ENCODE measurements at regions not wholly inside any gene's neighbourhood (a gene's known extent, or its start where the extent isn't known, plus 50 kb on each side); places are given as distances from the start of the nearest gene placed in this dataset.
"Not testable (repeated sequence)": the region's sequence is repeated elsewhere in the genome, so short reads cannot be mapped to it uniquely, and the experiment has no call there.

DNA sequence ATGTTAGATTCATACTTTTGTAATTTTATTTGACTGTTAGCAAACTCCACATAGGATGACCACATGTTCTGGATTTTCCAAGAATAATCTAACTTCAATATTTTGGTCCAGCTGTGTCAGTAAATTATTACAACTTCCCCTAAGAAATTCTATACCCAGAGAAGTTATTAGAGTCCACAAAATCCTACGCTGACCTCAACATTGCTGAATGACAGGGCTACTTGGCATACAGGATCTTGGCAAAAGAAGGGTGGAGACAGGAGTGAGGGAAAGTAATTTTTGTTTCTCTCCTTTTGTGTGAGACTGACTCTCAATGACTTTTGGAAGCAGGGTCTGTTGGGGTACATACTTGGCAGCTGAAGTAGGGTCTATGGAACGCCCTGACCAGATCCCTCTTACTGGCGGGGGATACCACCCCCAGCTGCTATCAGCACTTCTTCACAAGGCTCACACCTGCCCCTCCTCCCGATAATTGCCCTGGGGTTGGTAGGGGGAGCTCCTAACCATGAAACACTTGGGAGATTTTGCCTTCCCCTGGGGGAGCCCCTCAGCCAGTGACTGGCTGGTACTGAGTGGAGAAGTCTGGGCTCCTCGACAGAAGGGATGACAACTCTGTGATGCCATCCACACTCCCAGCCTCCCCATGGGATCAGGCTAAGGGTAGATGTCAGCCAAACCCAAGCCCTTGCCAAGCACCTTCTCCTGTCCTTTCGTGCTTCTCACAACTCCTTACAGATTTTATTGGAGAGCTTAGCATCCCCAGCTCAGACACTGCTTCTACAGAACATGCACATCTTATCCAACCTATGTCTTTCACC, 110.6 kb upstream of the FHL2 start:
- Mint-ChIP-seq H3K36me3 (no peaks in the 10 kb centered on the region), H3K27me3 (ENCODE audit: low read depth) (peaks cover 3% of the 10 kb centered on the region; the same call in 1 of the 2 replicates), H3K4me3 (no peak overlapping the region), H3K9me3 (peaks cover 8% of the 10 kb centered on the region; the same call in 1 of the 2 replicates), H3K4me1 (no peaks in the 10 kb centered on the region), H3K27ac (no peak overlapping the region)
- DNase-seq (ENCODE audit: low spot score), result no peak
- ChIA-PET CTCF (interaction anchor here (0.6 to 0.7 kb wide), 2 partner anchors 47 to 61 kb away, joined by 3 read pairs; no protein-coding TSS in a partner anchor), POLR2A (no interaction called here)
- ATAC-seq, result no peak; the same call in 1 of the 2 replicates
- TF ChIP-seq ZNF396 (CRISPR knock-in tag; IDR thresholded peaks at IDR 0.05; ENCODE audit: borderline replicate concordance) (no peak), PRDM15 (CRISPR knock-in tag; IDR thresholded peaks at IDR 0.05) (no peak), FOXP4 (CRISPR knock-in tag; IDR thresholded peaks at IDR 0.05) (no peak), CREB1 (CRISPR knock-in tag; IDR thresholded peaks at IDR 0.05) (no peak), NFE2L1 (CRISPR knock-in tag; IDR thresholded peaks at IDR 0.05) (no peak), HMGA2 (CRISPR knock-in tag; IDR thresholded peaks at IDR 0.05) (no peak), ATF1 (CRISPR knock-in tag; IDR thresholded peaks at IDR 0.05) (no peak)
- TF ChIP-seq, protein P1, sequence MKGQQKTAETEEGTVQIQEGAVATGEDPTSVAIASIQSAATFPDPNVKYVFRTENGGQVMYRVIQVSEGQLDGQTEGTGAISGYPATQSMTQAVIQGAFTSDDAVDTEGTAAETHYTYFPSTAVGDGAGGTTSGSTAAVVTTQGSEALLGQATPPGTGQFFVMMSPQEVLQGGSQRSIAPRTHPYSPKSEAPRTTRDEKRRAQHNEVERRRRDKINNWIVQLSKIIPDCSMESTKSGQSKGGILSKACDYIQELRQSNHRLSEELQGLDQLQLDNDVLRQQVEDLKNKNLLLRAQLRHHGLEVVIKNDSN (CRISPR knock-in tag; IDR thresholded peaks at IDR 0.05), result no peak
- TF ChIP-seq, protein P2, sequence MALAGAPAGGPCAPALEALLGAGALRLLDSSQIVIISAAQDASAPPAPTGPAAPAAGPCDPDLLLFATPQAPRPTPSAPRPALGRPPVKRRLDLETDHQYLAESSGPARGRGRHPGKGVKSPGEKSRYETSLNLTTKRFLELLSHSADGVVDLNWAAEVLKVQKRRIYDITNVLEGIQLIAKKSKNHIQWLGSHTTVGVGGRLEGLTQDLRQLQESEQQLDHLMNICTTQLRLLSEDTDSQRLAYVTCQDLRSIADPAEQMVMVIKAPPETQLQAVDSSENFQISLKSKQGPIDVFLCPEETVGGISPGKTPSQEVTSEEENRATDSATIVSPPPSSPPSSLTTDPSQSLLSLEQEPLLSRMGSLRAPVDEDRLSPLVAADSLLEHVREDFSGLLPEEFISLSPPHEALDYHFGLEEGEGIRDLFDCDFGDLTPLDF (CRISPR knock-in tag; IDR thresholded peaks at IDR 0.05), result no peak
- TF ChIP-seq, protein P3, sequence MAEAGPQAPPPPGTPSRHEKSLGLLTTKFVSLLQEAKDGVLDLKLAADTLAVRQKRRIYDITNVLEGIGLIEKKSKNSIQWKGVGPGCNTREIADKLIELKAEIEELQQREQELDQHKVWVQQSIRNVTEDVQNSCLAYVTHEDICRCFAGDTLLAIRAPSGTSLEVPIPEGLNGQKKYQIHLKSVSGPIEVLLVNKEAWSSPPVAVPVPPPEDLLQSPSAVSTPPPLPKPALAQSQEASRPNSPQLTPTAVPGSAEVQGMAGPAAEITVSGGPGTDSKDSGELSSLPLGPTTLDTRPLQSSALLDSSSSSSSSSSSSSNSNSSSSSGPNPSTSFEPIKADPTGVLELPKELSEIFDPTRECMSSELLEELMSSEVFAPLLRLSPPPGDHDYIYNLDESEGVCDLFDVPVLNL (CRISPR knock-in tag; IDR thresholded peaks at IDR 0.05; ENCODE audit: borderline replicate concordance, low read depth), result no peak

DNA sequence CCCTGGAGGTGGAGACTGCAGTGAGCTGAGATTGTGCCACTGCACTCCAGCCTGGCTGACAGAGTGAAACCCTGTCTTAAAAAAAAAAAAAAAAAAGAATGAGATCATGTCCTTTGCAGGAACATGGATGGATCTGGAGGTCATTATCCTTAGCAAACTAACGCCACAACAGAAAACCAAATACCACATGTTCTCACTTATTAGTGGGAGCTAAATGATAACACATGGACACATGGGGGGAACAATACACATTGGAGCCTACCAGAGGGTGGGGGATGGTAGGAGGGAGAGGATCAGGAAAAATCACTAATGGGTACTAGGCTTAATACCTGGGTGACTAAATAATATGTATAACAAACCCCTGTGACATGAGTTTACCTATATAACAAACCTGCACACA, 108.0 kb upstream of the FHL2 start:
- POLR2A ChIA-PET, result interaction anchor here (0.7 kb wide), 1 partner anchor 14 kb away, joined by 5 read pairs; no protein-coding TSS in a partner anchor
- not testable (repeated sequence) for H3K27me3 Mint-ChIP-seq (ENCODE audit: low read depth); ATAC-seq; H3K4me3 Mint-ChIP-seq; H3K36me3 Mint-ChIP-seq; H3K27ac Mint-ChIP-seq; DNase-seq (ENCODE audit: low spot score)
- H3K9me3 Mint-ChIP-seq, result peaks cover 15% of the 10 kb centered on the region
- H3K4me1 Mint-ChIP-seq, result peaks cover 12% of the 10 kb centered on the region
- CTCF ChIA-PET, result interaction anchor here (0.7 kb wide), 1 partner anchor 35 kb away, joined by 4 read pairs; no protein-coding TSS in a partner anchor

GRCh38 chr2:105504459-105504858, 105.6 kb upstream of the FHL2 start:
- H3K27me3 Mint-ChIP-seq (ENCODE audit: low read depth), result no peaks in the 10 kb centered on the region; the same call in 1 of the 2 replicates
- CTCF ChIA-PET, result no interaction called here
- no peak overlapping the region for H3K27ac Mint-ChIP-seq
- H3K4me1 Mint-ChIP-seq, result peaks cover 12% of the 10 kb centered on the region
- H3K36me3 Mint-ChIP-seq, result peaks cover 6% of the 10 kb centered on the region
- POLR2A ChIA-PET, result no interaction called here
- peaks cover 23% of the 10 kb centered on the region for H3K9me3 Mint-ChIP-seq
- DNase-seq (ENCODE audit: low spot score) (no peak), ATAC-seq (no peak)
- H3K4me3 Mint-ChIP-seq, result no peak overlapping the region
- TF ChIP-seq, protein P4, sequence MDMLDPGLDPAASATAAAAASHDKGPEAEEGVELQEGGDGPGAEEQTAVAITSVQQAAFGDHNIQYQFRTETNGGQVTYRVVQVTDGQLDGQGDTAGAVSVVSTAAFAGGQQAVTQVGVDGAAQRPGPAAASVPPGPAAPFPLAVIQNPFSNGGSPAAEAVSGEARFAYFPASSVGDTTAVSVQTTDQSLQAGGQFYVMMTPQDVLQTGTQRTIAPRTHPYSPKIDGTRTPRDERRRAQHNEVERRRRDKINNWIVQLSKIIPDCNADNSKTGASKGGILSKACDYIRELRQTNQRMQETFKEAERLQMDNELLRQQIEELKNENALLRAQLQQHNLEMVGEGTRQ (CRISPR knock-in tag; IDR thresholded peaks at IDR 0.05), result no peak
- no peak for TF ChIP-seq ZNF138 (CRISPR knock-in tag; conservative IDR thresholded peaks at IDR 0.05)
- no peak for TF ChIP-seq ZBTB21 (CRISPR knock-in tag; IDR thresholded peaks at IDR 0.05; ENCODE audit: borderline replicate concordance)
- no peak for TF ChIP-seq ZNF263 (CRISPR knock-in tag; IDR thresholded peaks at IDR 0.05; ENCODE audit: low read depth)
- TF ChIP-seq, protein P5, sequence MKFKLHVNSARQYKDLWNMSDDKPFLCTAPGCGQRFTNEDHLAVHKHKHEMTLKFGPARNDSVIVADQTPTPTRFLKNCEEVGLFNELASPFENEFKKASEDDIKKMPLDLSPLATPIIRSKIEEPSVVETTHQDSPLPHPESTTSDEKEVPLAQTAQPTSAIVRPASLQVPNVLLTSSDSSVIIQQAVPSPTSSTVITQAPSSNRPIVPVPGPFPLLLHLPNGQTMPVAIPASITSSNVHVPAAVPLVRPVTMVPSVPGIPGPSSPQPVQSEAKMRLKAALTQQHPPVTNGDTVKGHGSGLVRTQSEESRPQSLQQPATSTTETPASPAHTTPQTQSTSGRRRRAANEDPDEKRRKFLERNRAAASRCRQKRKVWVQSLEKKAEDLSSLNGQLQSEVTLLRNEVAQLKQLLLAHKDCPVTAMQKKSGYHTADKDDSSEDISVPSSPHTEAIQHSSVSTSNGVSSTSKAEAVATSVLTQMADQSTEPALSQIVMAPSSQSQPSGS (CRISPR knock-in tag; IDR thresholded peaks at IDR 0.05; ENCODE audit: borderline replicate concordance, low read depth), result no peak
- no peak for TF ChIP-seq RELA (CRISPR knock-in tag; IDR thresholded peaks at IDR 0.05; ENCODE audit: borderline replicate concordance)
- TF ChIP-seq NFATC4 (CRISPR knock-in tag; IDR thresholded peaks at IDR 0.05), result no peak
- TF ChIP-seq SP1 (CRISPR knock-in tag; conservative IDR thresholded peaks at IDR 0.05), result no peak
- TF ChIP-seq MAX (CRISPR knock-in tag; IDR thresholded peaks at IDR 0.05), result no peak
- no peak for TF ChIP-seq HMGA2 (CRISPR knock-in tag; IDR thresholded peaks at IDR 0.05)

Measured in WTC11 (cell line).